Lung (tissue), 11 donors: ENCODE measurements at regions not wholly inside any gene's neighbourhood (a gene's known extent, or its start where the extent isn't known, plus 50 kb on each side); places are given as distances from the start of the nearest gene placed in this dataset.

Experiments
- ATAC-seq: fragments of 200-7000 bp; cut with Tn5 transposase; one replicate; pipeline ENCODE4 v1.9.1; 2020; ENCODE audit warnings: moderate number of reproducible peaks; ENCODE audit not compliant: insufficient read depth, low FRiP score
- DNase-seq, 3 donors: peaks; one replicate each; pipeline ENCODE4 v3.0.0-alpha.2; 2013 to 2017
- H3K27ac ChIP-seq, 2 donors: one replicate each; pipeline ENCODE4 v1.5.1; 2013; ENCODE audit warnings: mild to moderate bottlenecking in 2 of 2, moderate library complexity in 2 of 2, control low read depth in 1 of 2, inconsistent platforms in 1 of 2, low read depth in 1 of 2, low read length in 1 of 2
- H3K27me3 ChIP-seq, 3 donors: one replicate each; pipeline ENCODE4 v1.5.1; 2013; ENCODE audit warnings: low read length in 2 of 3; ENCODE audit not compliant: control insufficient read depth in 3 of 3, insufficient read depth in 3 of 3
- H3K36me3 ChIP-seq, 4 donors: one replicate each; pipeline ENCODE4 v1.5.1; 2013; ENCODE audit warnings: low read length in 4 of 4, mild to moderate bottlenecking in 1 of 4, moderate library complexity in 1 of 4; ENCODE audit not compliant: control insufficient read depth in 4 of 4, insufficient read depth in 4 of 4
- H3K4me1 ChIP-seq, 5 donors: one replicate each; pipeline ENCODE4 v1.5.1; 2013; ENCODE audit warnings: low read length in 5 of 5, mild to moderate bottlenecking in 2 of 5, moderate library complexity in 1 of 5; ENCODE audit not compliant: control insufficient read depth in 5 of 5, insufficient read depth in 5 of 5
- H3K4me3 ChIP-seq: one replicate; pipeline ENCODE4 v1.5.1; 2013; ENCODE audit warnings: mild to moderate bottlenecking, control low read depth, moderate library complexity
- H3K9ac ChIP-seq, 2 donors: one replicate each; pipeline ENCODE4 v1.5.1; 2013; ENCODE audit warnings: low read length in 2 of 2, control low read depth in 1 of 2; ENCODE audit not compliant: insufficient read depth in 1 of 2
- H3K9me3 ChIP-seq, 4 donors: one replicate each; pipeline ENCODE4 v1.5.1; 2013; ENCODE audit warnings: low read length in 3 of 4, mild to moderate bottlenecking in 1 of 4, moderate library complexity in 1 of 4; ENCODE audit not compliant: control insufficient read depth in 4 of 4, insufficient read depth in 3 of 4
- CTCF ChIP-seq: IDR thresholded peaks from 2 replicates; pipeline ENCODE4 v1.5.1; 2012; ENCODE audit warnings: mild to moderate bottlenecking; ENCODE audit errors: control extremely low read depth, extremely low read depth
- WGBS, 2 donors: extraction: QIAGEN DNeasy Blood & Tissue Kit; methylation state at CpG; one replicate each; pipeline ENCODE4 v1.1.7; 2013; 5-methylcytosine and 5-hydroxymethylcytosine counted together
- donor health status: control.
- donor health status: control.
- donor health status: Bipolar disorder and iron deficiency.
- donor health status: healthy.
- donor health status: DM: yes; HTN: yes; CAD: no.

GRCh38 chr14:38862366-38862765 lies 240.7 kb downstream of the SEC23A start:
- TF ChIP-seq CTCF: no peak
- Histone ChIP-seq H3K27me3 (no peaks in the 10 kb centered on the region), H3K4me3 (no peak overlapping the region), H3K36me3 (no peaks in the 10 kb centered on the region), H3K27ac (no peak overlapping the region), H3K9ac (no peak overlapping the region), H3K4me1 (peaks cover 0 to 4% (median 0%) of the 10 kb centered on the region in 5 donors), H3K9me3 (peaks cover 0 to 7% (median 0%) of the 10 kb centered on the region in 4 donors)
- ATAC-seq (no peak), DNase-seq (no peak)
- 95 to 97% methylated on average over 1 of the region's 1 CpG for WGBS, 2 donors

DNA sequence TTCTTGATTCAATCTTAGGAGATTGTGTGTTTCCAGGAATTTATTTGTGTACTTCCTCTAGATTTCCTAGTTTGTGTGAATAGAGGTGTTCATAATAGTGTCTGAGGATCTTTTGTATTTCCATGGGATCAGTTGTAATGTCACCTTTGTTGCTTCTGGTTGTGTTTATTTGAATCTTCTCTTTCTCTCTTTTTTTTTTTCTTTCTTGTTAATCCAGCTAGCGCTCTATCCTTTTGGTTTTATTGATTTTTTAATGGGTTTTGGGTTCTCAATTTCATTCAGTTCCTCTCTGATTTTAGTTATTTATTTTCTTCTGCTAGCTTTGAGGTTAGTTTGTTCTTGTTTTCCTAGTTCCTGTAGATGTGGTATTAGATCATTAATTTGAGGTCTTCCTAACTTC lies 242.5 kb downstream of the SEC23A start:
- Histone ChIP-seq H3K4me3 (no peak overlapping the region), H3K9me3 (peaks cover 0 to 7% (median 0%) of the 10 kb centered on the region in 4 donors), H3K9ac (no peak overlapping the region), H3K36me3 (no peaks in the 10 kb centered on the region), H3K27ac (no peak overlapping the region), H3K27me3 (no peaks in the 10 kb centered on the region), H3K4me1 (peaks cover 0 to 2% (median 0%) of the 10 kb centered on the region in 5 donors)
- 95% methylated on average over 1 of the region's 1 CpG for WGBS, 2 donors
- no peak for DNase-seq
- no peak for ATAC-seq
- no peak for TF ChIP-seq CTCF

DNA sequence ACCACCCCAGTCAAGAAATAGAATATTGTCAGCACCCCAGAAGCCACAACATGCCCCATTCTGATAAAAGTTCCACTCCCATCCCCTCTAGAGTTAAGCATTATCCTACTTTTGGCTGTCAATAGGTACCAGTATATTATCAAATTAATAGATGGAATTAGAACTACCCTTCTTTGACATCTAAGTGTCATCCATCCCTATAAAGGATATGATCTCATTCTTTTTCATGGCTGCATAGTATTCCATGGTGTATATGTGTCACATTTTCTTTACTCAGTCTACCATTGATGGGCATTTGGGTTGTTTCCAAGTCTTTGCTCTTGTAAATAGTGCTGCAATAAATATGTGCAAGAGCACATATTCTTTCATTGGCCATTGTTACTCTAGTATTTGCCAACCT lies 246.2 kb downstream of the SEC23A start:
- TF ChIP-seq CTCF: no peak
- ATAC-seq: no peak
- H3K27me3 ChIP-seq: no peaks in the 10 kb centered on the region
- no peak overlapping the region for H3K27ac ChIP-seq
- H3K9ac ChIP-seq: no peak overlapping the region
- H3K36me3 ChIP-seq: no peaks in the 10 kb centered on the region
- no peak for DNase-seq
- H3K4me1 ChIP-seq: no peaks in the 10 kb centered on the region
- no peaks in the 10 kb centered on the region for H3K9me3 ChIP-seq
- H3K4me3 ChIP-seq: no peak overlapping the region

DNA sequence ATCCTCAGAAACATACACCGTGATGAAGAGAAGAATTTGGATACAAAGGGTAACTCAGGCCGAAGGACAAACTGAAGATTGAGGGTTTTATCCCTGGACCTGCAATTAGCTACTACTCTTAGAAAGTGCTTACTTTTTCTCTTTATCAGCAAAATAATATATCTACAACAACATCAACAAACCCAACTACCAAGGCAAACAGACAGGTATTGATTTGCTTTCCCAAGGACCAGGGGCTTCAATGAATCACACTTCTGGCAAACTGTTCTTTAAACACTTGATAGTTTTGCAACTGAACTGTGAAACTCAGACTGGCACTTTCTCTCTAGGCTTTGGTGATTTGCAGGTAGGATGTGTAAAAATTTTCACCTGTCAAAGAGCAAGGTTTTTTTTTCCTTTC lies 247.5 kb downstream of the SEC23A start:
- no peak overlapping the region for H3K27ac ChIP-seq
- ATAC-seq (no peak), DNase-seq (no peak)
- H3K9me3 ChIP-seq: no peaks in the 10 kb centered on the region
- no peak overlapping the region for H3K9ac ChIP-seq
- TF ChIP-seq CTCF: no peak
- no peaks in the 10 kb centered on the region for H3K4me1 ChIP-seq
- H3K36me3 ChIP-seq: no peaks in the 10 kb centered on the region
- no peaks in the 10 kb centered on the region for H3K27me3 ChIP-seq
- H3K4me3 ChIP-seq: no peak overlapping the region
- 77 to 98% methylated on average over 2 of the region's 2 CpGs for WGBS, 2 donors
